GM23338 (cell line): ENCODE measurements at regions not wholly inside any gene's neighbourhood (a gene's known extent, or its start where the extent isn't known, plus 50 kb on each side); places are given as distances from the start of the nearest gene placed in this dataset.

Source experiments
- ATAC-seq: fragments of 200-7000 bp; cut with Tn5 transposase; 3 replicates; pipeline ENCODE4 v1.9.1; 2020
- DNase-seq: peaks from one replicate; pipeline ENCODE4 v3.0.0-alpha.2; 2015; ENCODE audit warnings: low spot score
- H2AFZ ChIP-seq: fragments of 200-600 bp; sonication (generic); 2 replicates; pipeline ENCODE4 v1.8.0; 2016; ENCODE audit warnings: antibody characterized with exemption, mild to moderate bottlenecking, moderate library complexity
- H3F3A ChIP-seq: fragments of 200-600 bp; sonication (generic); replicated peaks from 2 replicates; pipeline ENCODE4 v1.8.0; 2017; ENCODE audit warnings: antibody characterized with exemption, mixed run types, low read depth
- H3K27ac ChIP-seq: fragments of 200-600 bp; sonication (generic); 2 replicates; pipeline ENCODE4 v1.6.1; 2016; ENCODE audit warnings: low read depth
- H3K27me3 ChIP-seq: fragments of 200-600 bp; sonication (generic); 2 replicates; pipeline ENCODE4 v1.8.0; 2016; ENCODE audit warnings: mild to moderate bottlenecking, mixed run types, moderate library complexity; ENCODE audit not compliant: insufficient read depth
- H3K36me3 ChIP-seq: fragments of 200-600 bp; sonication (generic); 2 replicates; pipeline ENCODE4 v1.8.0; 2016; ENCODE audit warnings: mild to moderate bottlenecking; ENCODE audit not compliant: insufficient read depth
- H3K4me1 ChIP-seq: fragments of 200-600 bp; sonication (generic); 2 replicates; pipeline ENCODE4 v1.8.0; 2016; ENCODE audit warnings: mild to moderate bottlenecking, moderate library complexity; ENCODE audit not compliant: insufficient read depth
- H3K4me2 ChIP-seq: fragments of 200-600 bp; sonication (generic); 2 replicates; pipeline ENCODE4 v1.7.1; 2017; ENCODE audit warnings: mixed run types
- H3K4me3 ChIP-seq: fragments of 200-600 bp; sonication (generic); 2 replicates; pipeline ENCODE4 v1.6.1; 2016; ENCODE audit warnings: mixed run types
- H3K79me2 ChIP-seq: fragments of 200-600 bp; sonication (generic); replicated peaks from 2 replicates; pipeline ENCODE4 v1.8.0; 2017; ENCODE audit warnings: mild to moderate bottlenecking; ENCODE audit not compliant: insufficient read depth
- H3K9me2 ChIP-seq: fragments of 200-600 bp; sonication (generic); 2 replicates; pipeline ENCODE4 v1.8.0; 2017; ENCODE audit not compliant: insufficient read depth
- H4K20me1 ChIP-seq: fragments of 200-600 bp; sonication (generic); replicated peaks from 2 replicates; pipeline ENCODE4 v1.8.0; 2017; ENCODE audit warnings: mild to moderate bottlenecking; ENCODE audit not compliant: insufficient read depth
- H3K27ac Mint-ChIP-seq: 2 replicates; pipeline ENCODE4 v1.8.0; 2020; ENCODE audit warnings: inconsistent platforms, mild to moderate bottlenecking, moderate library complexity, mixed read lengths
- H3K27me3 Mint-ChIP-seq: 3 replicates; pipeline ENCODE4 v1.8.0; 2022; ENCODE audit warnings: low read depth, mild to moderate bottlenecking, moderate library complexity, mixed read lengths, inconsistent platforms; ENCODE audit not compliant: insufficient read depth, poor library complexity
- H3K36me3 Mint-ChIP-seq: 3 replicates; pipeline ENCODE4 v1.8.0; 2021; ENCODE audit warnings: low read depth, mild to moderate bottlenecking, inconsistent platforms, moderate library complexity, mixed read lengths
- H3K4me1 Mint-ChIP-seq: 3 replicates; pipeline ENCODE4 v1.8.0; 2020; ENCODE audit warnings: mild to moderate bottlenecking, inconsistent platforms, mixed read lengths
- H3K4me3 Mint-ChIP-seq: 3 replicates; pipeline ENCODE4 v1.8.0; 2021; ENCODE audit warnings: moderate library complexity, mild to moderate bottlenecking, inconsistent platforms, mixed read lengths
- H3K9me3 Mint-ChIP-seq: 3 replicates; pipeline ENCODE4 v1.8.0; 2020; ENCODE audit warnings: moderate library complexity, mild to moderate bottlenecking, inconsistent platforms, mixed read lengths
- CREB1 ChIP-seq: fragments of 250-450 bp; sonication (Bioruptor Pico); IDR thresholded peaks from 2 replicates; pipeline ENCODE4 v1.5.0; 2020; ENCODE audit warnings: low read depth, mild to moderate bottlenecking, moderate library complexity
- EZH2 ChIP-seq: fragments of 200-600 bp; sonication (generic); IDR thresholded peaks from one replicate; pipeline ENCODE4 v1.8.0; 2017; ENCODE audit warnings: antibody characterized with exemption, mild to moderate bottlenecking, low read depth; ENCODE audit not compliant: unreplicated experiment
- EZH2phosphoT487 ChIP-seq: fragments of 200-600 bp; sonication (generic); IDR thresholded peaks from one replicate; pipeline ENCODE4 v1.8.1; 2018; ENCODE audit warnings: antibody characterized with exemption; ENCODE audit not compliant: unreplicated experiment
- JUNB ChIP-seq: IDR thresholded peaks from one replicate; pipeline ENCODE4 v1.6.1; 2016; ENCODE audit warnings: antibody characterized with exemption; ENCODE audit not compliant: unreplicated experiment
- NANOG ChIP-seq: IDR thresholded peaks from 2 replicates; pipeline ENCODE4 v1.6.1; 2016; ENCODE audit warnings: antibody characterized with exemption, borderline replicate concordance
- POLR2AphosphoS5 ChIP-seq: IDR thresholded peaks from 2 replicates; pipeline ENCODE4 v1.6.1; 2016; ENCODE audit warnings: antibody characterized with exemption, low read depth
- STAT1 ChIP-seq: IDR thresholded peaks from one replicate; pipeline ENCODE4 v1.6.1; 2016; ENCODE audit warnings: antibody characterized with exemption; ENCODE audit not compliant: unreplicated experiment
- ZNF114 ChIP-seq: fragments of 250-450 bp; sonication (Bioruptor Pico); IDR thresholded peaks from 2 replicates; pipeline ENCODE4 v1.5.0; 2020; ENCODE audit warnings: mild to moderate bottlenecking, moderate library complexity
- ZNF331 ChIP-seq: fragments of 250-450 bp; sonication (Bioruptor Pico); IDR thresholded peaks from 2 replicates; pipeline ENCODE4 v1.5.0; 2020; ENCODE audit warnings: low read depth, mild to moderate bottlenecking, moderate library complexity
- TF ChIP-seq, protein P1 (sequence below): IDR thresholded peaks from 2 replicates; pipeline ENCODE4 v1.6.1; 2016; ENCODE audit warnings: antibody characterized with exemption

- peaks cover 6% of the 10 kb centered on the region for H3K4me1 Mint-ChIP-seq
- no peaks in the 10 kb centered on the region for H3K36me3 Mint-ChIP-seq
- Histone ChIP-seq H3F3A (no peaks in the 10 kb centered on the region), H3K79me2 (no peaks in the 10 kb centered on the region), H3K4me3 (no peak overlapping the region), H3K9me2 (peaks cover 2% of the 10 kb centered on the region; the same call in 1 of the 2 replicates), H3K27ac (no peak overlapping the region), H3K4me1 (peaks cover under 1% of the 10 kb centered on the region; the same call in 1 of the 2 replicates), H3K27me3 (no peaks in the 10 kb centered on the region), H3K36me3 (no peaks in the 10 kb centered on the region), H2AFZ (peak overlapping the region; percentile 74), H3K4me2 (no peak overlapping the region), H4K20me1 (no peaks in the 10 kb centered on the region)
- H3K27ac Mint-ChIP-seq = no peak overlapping the region
- no peak for ATAC-seq
- no peaks in the 10 kb centered on the region; the same call in 2 of the 3 replicates for H3K9me3 Mint-ChIP-seq
- no peak for TF ChIP-seq EZH2phosphoT487
- TF ChIP-seq, protein P1, sequence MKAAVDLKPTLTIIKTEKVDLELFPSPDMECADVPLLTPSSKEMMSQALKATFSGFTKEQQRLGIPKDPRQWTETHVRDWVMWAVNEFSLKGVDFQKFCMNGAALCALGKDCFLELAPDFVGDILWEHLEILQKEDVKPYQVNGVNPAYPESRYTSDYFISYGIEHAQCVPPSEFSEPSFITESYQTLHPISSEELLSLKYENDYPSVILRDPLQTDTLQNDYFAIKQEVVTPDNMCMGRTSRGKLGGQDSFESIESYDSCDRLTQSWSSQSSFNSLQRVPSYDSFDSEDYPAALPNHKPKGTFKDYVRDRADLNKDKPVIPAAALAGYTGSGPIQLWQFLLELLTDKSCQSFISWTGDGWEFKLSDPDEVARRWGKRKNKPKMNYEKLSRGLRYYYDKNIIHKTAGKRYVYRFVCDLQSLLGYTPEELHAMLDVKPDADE = no peak
- TF ChIP-seq POLR2AphosphoS5 = no peak
- TF ChIP-seq EZH2 = no peak
- TF ChIP-seq STAT1 = no peak
- no peak for TF ChIP-seq ZNF114 (CRISPR knock-in tag)
- TF ChIP-seq ZNF331 (CRISPR knock-in tag) = no peak
- TF ChIP-seq JUNB = no peak
- H3K27me3 Mint-ChIP-seq = no peaks in the 10 kb centered on the region
- DNase-seq = no peak
- no peak overlapping the region for H3K4me3 Mint-ChIP-seq
Observed at GRCh38 chr15:62920682-62921502, 121.7 kb upstream of the TPM1 start.

- Histone ChIP-seq H3F3A (no peaks in the 10 kb centered on the region), H3K4me1 (no peaks in the 10 kb centered on the region), H3K36me3 (no peaks in the 10 kb centered on the region), H3K27ac (no peak overlapping the region), H3K9me2 (peaks cover 4% of the 10 kb centered on the region; the same call in 1 of the 2 replicates), H3K4me3 (no peak overlapping the region), H3K79me2 (no peaks in the 10 kb centered on the region), H3K4me2 (no peak overlapping the region), H4K20me1 (no peaks in the 10 kb centered on the region), H2AFZ (no peak overlapping the region), H3K27me3 (no peaks in the 10 kb centered on the region)
- H3K4me1 Mint-ChIP-seq = no peaks in the 10 kb centered on the region; the same call in 2 of the 3 replicates
- H3K27ac Mint-ChIP-seq = no peak overlapping the region
- no peaks in the 10 kb centered on the region for H3K27me3 Mint-ChIP-seq
- no peaks in the 10 kb centered on the region; the same call in 2 of the 3 replicates for H3K9me3 Mint-ChIP-seq
- no peak overlapping the region for H3K4me3 Mint-ChIP-seq
- no peaks in the 10 kb centered on the region for H3K36me3 Mint-ChIP-seq
- no peak for ATAC-seq
- no peak for DNase-seq
- TF ChIP-seq EZH2 (no peak), STAT1 (no peak), NANOG (no peak), CREB1 (CRISPR knock-in tag) (no peak), EZH2phosphoT487 (no peak), ZNF114 (CRISPR knock-in tag) (no peak)
- TF ChIP-seq, protein P1 = no peak
Observed at GRCh38 chr15:62922514-62922913, 120.0 kb upstream of the TPM1 start.
